Peyer's patch (tissue), 4 donors: ENCODE measurements at regions not wholly inside any gene's neighbourhood (a gene's known extent, or its start where the extent isn't known, plus 50 kb on each side); places are given as distances from the start of the nearest gene placed in this dataset.

Source experiments
- CTCF ChIP-seq, 6 experiments: fragments of 450-650 bp in 4 of 6; fragments of 200-600 bp in 2 of 6; sonication (generic) in 1 of 6; IDR thresholded peaks; one replicate each; pipeline ENCODE4 v1.5.1; 2017 to 2019; ENCODE audit warnings: antibody characterized with exemption in 6 of 6, mild to moderate bottlenecking in 3 of 6, moderate library complexity in 1 of 6
- POLR2A ChIP-seq, 2 donors: fragments of 450-650 bp; IDR thresholded peaks; one replicate each; pipeline ENCODE4 v1.5.1; 2017; ENCODE audit warnings: antibody characterized with exemption in 2 of 2, mild to moderate bottlenecking in 2 of 2, moderate library complexity in 2 of 2

GRCh38 chr6:51464956-51465355 is 622.5 kb downstream of the PKHD1 start:
- TF ChIP-seq CTCF (IDR thresholded peaks at IDR 0.05) (no peak), POLR2A (IDR thresholded peaks at IDR 0.05) (no peak)
